GM18498 (cell line): ENCODE measurements at regions not wholly inside any gene's neighbourhood (a gene's known extent, or its start where the extent isn't known, plus 50 kb on each side); places are given as distances from the start of the nearest gene placed in this dataset.

Experiments used
- ATAC-seq: cut with Tn5 transposase; IDR thresholded peaks from one replicate; pipeline ENCODE4 v1.9.1; 2021; ENCODE audit warnings: mild to moderate bottlenecking, moderate library complexity; ENCODE audit not compliant: unreplicated experiment

DNA sequence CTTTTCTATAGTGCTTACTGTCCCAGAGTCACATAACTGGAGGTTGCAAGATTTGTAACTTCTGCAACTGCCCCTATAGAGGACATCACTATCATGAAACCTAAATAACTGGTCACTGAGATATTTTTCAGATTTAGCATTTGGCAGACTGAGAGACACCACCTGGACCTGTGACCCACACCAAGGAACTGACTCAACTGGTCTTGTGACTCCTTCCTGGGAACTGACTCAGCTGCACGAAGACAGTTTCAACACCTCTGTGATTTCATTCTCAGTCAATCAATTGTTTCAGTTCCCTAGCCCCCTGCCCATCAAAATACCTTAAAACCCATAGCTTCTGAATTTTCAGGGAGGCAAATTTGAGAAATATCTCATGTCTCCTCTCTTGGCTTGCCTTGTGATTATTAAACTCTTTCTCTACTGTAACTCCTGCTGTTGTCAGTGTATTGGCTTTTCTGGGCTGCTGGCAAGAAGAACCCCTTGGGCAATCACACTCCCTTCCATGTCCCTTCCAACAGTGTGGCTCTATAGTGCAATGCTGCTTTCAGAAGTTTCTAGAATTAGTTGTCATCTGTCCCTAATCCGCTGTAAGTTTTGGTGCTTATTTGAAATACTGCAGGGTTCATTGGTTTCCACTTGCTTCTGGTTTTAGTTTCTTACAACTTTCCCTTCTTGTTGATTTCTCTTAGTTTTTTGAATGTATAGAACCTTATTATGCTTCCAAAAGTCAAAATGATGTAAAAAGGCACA lies 127.8 kb upstream of the ADCY1 start:
- no peak for ATAC-seq

DNA sequence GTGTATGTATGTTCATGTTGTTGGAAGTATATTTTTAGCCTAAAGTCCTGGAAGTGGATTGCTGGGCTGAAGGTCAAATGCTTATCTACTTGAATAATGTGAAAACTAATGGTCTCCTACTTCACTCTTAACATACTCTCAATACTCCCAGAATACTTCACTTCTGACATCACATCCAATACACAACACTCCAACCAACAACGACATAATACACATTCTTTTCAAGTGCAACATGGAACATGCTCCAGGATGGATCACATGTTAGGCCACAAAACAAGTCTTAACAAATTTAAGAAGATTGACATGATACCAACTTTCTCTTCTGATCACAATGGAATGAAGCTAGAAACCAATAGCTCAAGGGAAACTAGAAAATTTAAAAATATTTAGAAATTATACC lies 126.9 kb upstream of the ADCY1 start:
- no peak for ATAC-seq

DNA sequence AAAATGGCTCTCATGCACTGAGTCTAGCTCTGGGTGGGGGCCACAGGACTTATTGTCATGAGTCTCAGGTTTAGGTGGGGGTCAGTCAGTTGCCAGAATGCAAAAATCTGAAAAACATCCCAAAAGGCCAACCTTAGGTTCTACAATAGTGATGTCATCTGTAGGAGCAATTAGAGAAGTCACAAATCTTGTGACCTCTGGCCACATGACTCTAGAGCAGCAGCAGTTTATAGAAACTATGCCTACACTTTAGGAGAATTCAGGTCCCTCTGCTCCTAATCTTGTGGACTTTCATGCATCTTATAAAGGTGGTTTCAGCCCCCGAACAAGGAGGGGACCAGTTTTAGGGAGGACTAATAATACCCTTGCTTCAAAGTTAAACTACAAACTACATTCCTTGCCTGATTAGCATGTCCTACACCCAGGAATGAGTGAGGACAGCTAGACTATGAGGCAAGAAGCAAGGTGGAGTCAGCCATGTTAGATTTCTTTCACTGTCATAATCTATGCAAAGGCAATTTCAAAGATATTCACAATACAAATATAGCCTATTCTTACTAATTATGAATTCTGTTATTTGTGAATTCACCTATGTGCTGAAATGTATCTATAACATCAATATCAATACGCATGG lies 123.5 kb upstream of the ADCY1 start:
- no peak for ATAC-seq

DNA sequence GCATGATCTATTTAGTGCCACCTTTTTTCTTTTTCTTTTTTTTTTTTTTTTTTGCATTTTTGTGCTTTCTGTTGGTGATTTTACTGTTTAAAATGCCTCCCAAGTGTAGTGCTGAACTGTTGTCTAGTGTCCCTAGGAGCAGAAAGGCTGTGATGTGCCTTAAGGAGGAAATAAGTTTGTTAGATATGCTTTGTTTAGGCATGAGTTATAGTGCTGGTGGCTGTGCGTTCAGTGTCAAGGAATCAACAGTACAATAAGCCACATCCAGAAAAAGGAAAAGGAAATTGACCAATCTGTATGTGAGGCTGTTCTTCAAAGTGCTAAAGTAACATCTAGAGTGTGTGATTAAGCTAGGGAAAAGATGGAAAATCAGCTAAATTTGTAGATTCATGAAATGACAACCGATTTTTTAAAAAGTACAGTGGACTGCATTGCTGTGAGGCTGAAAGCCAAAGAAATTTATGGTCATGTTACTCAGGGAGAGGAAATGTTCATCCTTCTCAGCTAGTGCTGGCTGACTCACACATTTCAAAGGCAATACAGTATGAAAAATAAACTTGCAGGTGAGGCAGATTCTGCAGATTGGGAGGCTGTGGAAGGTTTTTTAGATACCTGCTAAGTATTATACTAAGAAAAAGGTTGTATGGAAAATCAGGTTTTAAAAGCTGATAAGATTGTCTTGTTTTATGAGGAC lies 122.7 kb upstream of the ADCY1 start:
- ATAC-seq, result no peak

DNA sequence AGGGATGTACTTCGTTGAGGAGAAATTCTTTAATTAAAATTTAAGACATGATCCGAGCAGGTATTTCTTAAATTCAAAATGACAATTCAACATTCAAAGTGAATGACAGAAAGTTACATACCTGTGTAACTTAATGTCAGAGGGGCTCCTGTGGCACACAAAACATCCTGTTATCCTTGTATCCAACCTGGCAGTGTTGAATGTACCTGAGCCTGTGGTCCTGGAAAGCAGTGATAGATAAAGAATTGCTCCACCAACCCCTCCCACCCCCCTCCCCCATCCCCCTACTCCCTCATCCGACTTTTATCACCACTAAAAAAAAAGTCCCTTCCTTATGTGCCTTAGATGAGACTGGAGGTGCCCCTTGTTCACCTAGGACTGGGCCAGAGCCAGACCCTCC lies 119.4 kb upstream of the ADCY1 start:
- no peak for ATAC-seq

DNA sequence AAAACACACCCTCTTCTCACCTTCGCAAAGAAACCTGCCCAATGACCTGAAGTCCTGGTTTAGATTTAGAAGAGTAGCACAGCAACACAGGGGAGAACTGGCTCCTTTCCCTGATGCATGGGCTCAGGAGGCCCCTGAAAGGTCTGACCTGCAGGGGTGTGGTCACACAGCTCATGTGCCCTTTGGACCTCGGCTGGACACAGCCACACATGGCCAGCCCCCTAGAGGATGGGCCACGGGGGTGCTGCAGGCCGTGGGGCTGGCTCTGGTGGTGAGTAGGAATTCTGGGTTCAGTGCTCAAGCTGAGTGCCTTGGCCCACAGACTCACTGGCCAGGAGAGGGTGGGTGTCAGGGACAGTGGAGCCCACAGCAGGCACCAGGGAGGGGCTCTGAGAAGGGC lies 118.5 kb upstream of the ADCY1 start:
- ATAC-seq, result no peak

DNA sequence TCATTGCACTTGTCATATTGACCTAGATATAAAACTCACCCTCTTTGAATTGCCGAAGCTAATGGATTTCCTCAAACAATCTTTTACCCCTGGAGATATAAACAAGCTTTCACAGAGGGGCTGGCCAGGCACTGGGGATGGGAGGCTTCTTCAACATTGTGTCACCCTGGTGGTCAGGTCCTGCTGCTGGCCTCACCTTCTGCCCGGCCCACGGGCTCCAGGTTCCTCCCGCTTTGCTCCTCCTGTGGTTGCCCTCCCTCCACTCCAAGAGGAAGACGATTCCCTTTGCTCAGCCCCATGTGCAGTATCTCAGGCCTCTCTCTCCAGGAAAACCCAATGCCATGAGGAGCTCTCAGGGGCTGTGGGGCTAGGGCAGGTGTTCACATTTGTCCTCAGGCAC lies 118.1 kb upstream of the ADCY1 start:
- no peak for ATAC-seq

DNA sequence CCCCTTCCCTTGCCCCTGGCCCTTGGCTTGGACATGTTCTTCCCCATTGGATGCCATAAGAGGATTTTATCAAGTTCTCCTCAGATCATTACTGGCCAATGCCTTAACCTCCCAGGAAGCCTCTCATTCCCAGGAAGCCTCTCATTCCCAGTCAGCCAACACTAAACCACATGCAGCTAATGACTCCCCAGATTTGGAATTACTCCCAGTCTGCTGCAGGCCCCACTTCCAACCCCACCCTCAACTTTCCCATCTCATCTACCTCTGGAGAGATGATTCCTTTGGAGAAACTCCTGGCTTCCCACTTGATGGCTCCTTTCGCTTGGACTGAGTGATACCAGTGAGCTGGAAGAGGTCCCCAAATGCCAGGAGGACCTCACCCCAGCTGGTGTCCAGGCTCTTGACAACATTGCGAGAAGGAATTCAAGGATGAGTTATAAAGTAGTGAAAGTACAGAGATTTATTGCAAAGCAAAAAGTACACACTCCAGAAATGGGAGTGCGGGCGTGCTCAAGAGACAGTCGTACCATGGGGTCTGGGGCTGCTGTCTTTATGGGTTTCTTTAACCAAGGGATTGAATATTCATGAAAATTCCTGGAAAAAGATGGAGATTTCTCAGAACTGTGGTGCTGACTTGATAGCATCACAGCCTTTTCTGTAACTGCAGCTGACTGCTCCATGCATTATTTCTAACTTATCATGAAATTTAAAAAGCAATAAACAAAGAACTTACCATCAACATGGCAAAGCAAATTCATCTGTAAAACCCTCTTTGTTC lies 117.2 kb upstream of the ADCY1 start:
- no peak for ATAC-seq

DNA sequence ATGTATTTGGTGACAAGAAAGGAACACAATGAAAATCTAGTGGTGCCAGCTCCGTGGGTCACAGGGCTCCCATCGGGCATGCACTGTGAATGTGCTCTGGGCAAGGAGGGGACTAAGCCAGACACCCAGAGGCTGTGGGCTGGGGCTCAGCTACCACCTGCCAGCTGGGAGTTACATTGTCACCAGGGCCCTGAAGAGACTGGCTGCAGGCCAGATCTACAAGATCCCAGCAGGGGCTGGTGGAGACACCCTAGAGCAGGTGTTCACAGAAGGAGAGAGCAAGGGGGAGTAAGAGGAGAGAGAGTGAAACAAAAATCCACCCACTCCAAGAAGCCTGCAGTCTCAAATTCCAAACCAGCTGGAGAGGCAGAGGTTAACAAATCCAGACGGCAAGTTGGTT lies 116.6 kb upstream of the ADCY1 start:
- ATAC-seq, result no peak

DNA sequence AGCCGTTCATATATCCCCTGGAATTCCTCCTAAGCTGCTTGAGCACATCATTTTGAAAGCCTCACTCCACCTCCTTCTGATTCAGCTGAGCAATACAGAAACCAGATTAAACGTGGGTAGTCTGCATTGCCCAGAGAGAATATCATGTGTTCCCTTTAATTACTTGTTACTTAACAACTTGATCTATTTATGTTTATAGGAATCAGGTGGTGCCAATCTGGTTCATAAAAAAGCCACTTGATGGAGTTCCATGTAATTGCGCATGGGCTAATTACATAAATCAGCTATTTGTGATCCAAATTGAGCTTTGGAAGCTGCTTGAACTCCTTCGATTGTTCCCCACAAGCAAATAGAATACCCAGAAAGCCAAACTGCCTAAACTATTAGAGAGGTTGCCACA lies 114.7 kb upstream of the ADCY1 start:
- ATAC-seq, result no peak

DNA sequence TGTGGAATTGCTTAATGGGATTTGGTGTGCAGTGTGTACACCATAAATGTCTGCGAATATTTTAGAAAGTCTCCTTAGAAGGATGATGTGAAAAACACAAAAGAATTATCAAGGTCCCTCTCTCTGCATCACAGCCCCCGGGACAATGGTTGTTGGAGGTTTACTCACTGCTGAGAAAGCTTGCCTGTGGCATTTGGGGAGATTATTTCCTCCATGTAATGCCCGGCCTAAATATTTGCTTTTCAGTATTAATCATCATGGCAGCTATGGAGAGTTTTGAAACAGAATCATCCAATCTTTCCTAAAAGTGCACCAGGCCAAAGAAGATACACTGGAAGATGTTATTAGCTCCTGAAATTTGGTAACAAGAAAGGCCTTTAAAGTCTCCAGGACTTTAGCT lies 113.8 kb upstream of the ADCY1 start:
- no peak for ATAC-seq

DNA sequence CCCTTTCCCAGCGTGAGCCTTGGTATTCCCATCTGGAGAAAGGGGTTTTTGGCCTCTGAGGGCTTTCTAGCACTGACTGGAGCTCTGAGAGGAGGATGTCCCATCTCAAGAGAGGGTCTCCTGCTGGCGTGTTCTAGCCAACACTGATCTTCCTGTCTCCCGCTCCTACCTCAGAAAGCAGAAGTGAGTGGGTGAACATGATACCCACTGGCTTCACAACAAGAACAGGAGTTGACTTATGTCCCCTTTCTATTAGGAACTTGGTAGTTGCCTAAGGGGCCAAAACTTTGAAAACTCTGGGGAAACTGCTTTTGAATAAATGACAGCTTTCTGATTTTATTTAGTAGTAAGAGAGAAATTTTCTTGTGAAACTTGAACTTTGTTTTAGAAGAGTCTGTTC lies 113.1 kb upstream of the ADCY1 start:
- ATAC-seq, result no peak

DNA sequence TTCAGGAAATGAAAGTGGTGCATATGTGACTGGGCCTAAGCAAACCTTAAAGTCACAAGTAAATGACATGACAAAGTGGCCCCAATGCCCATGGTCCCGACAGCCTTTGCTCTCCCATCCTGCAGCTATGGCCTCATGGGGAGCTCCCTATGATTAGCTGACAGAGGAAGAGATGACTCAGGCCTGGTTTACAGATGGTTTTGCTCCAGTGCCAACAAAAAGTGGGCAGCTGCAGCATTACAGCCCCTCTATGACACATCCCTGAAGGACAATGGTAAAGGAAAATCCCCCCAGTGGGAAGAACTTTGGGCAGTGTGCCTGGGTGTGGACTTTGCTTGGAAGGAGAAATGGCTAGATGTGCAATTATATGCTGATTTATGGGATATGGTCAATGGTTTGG lies 105.1 kb upstream of the ADCY1 start:
- no peak for ATAC-seq

DNA sequence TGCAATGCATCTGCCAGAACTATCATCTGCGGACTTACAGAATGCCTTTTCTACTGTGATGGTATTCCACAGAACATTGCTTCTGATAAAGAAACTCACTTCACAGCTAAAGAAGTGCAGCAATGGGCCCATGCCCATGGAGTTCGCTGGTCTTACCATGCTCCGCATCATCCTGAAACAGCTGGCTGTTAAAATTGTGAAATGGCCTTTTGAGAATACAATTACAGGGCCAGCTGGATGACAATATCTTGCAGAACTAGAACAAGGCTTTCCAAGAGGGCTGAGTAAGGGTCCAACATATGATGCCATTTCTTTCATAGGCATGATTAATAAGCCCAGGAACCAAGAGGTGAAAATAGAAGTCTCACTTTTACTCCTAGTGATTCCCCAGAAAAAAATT lies 104.1 kb upstream of the ADCY1 start:
- no peak for ATAC-seq

DNA sequence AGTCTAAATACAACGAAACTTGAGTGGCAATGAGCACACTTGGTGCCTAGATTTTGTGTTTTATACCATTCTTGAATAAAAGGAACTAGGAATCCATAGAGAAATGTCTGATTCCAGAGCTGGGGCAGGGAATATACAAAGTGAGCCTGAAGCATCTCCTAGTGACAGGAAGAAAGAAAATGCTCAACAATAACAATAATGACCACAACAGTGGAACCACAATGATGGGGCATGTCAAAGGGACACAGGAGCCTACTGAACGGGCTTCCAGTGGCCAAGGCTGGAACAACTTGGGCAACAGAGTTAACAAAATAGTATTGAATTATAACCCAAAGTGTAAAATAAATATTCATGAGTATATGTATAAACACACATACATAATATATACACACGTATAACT lies 94.4 kb upstream of the ADCY1 start:
- ATAC-seq, result no peak

DNA sequence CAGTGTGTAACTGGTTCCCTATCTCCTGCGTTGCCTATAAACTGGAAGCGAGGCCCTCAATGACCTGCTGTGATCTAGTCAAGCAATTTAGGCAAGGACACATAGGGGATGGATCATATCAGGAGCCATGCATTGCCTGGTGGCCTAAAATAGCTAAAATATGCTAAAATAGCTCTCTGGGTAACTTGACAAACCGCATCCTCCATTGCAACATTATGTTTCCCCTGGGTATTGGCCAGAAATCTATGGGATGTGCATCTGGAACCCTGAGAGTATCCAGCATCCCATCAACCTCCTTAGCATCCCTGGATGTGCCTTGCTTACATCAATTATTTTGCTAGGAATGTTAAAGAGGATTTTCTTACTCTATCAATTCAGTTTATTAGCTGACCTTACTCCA lies 91.7 kb upstream of the ADCY1 start:
- ATAC-seq, result no peak

DNA sequence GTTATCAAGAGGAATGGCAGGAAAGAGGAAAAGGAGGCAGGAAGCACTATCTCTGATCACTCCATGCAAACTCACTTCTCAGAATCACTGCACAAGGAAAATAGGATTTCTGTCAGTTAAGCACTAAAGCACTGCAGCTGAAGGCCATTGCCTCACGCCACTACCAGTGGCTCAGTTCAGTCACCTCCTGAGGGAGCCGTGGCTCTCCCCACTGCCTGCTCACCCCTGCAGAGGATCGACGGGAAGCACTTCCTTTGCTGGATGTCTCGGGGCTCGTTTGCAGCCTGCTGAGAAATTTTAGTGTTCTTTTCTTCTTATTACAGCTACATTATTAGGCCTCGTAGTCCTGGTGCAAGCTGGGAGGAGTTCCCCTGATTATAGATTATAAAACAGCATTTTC lies 90.1 kb upstream of the ADCY1 start:
- no peak for ATAC-seq

DNA sequence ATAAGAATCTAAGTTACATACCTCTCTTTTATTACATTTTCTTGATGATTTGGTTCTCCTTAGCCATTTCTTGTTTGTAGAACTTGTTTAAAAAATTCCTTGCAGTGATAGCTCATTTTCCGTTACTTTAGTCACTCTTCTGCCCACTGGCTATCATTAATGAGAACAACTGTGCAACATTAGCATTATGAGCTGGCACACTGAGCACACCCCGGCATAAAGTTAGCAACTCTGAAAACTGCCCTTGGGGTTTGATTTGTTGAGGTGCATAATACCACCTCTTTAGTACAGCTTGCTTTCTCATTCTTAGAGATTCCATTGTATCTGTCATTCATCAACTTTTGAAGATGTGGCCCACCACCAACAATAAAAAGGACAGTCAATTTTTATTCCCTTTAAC lies 87.6 kb upstream of the ADCY1 start:
- no peak for ATAC-seq

DNA sequence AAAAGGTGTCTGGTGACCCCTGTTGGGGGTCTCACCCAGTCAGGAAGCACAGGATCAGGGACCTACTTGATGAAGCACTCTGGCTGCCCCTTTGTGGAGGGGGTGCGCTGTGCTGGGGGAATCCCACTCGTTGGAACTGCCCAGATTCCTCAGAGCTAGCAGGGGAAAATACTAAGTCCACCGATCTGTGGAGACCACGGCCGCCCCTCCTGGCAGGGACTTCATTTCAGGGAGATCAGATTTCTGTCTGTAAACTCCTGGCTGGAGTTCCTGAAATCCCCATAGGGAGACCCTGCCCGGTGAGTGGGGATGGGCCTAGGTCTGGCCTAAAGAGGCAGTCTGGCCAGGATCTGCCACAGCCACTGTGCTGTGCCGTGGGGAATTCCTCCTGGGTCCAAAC lies 79.3 kb upstream of the ADCY1 start:
- no peak for ATAC-seq

DNA sequence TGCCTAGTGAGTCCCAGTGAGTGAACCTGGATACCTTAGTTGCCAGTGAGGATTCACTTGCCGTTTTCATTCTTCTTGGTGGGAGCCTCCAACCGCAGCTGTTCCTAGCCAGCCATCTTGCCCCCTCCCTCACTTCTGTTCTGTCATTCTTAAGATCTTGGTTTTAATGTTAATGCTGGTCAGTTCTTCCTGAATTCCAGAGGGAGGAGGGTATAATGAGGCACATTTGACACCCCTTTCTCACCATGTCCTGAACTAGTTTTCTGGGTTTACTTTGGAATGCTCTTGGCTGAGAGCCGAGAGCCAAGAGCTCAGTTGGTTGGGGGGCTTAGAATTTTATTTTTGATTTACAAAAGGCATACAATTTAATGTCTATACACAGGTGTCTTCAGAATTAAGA lies 78.5 kb upstream of the ADCY1 start:
- no peak for ATAC-seq

DNA sequence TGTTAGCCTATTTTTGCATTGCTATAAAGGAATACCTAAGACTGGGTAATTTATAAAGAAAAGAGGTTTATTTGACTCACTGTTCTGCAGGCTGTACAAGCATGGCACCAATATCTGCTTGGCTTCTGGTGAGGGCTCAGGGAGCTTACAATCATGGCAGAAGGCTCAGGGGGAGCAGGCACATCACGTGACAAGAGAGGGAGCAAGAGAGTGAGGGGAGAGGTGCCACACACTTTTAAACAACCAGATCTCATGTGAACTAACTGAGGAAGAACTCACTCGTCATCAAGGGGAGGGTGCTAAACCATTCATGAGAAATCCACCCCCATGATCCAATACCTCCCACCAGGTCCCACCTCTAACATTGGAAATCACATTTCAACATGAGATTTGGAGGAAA lies 73.9 kb upstream of the ADCY1 start:
- ATAC-seq, result no peak

DNA sequence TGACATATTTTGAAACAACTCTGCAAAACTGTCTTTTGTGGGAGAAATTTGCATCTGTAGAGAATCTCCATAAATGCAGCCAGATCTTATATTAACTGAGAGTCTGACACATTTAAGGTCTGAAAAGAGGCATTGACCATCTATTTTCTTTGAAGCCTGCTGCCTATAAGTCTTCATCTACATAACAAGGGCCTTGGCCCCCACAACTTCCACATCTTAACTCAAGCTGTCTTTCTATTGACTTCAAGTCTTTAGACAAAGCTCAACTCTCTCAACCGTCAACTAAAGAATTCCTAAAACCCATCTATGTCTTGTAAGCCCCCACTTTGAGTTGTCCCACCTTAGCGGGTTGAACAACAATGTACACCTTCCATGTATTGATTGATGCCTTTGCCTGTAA lies 72.4 kb upstream of the ADCY1 start:
- ATAC-seq, result no peak
